HuH-7.5 (cell line): ENCODE measurements at regions not wholly inside any gene's neighbourhood (a gene's known extent, or its start where the extent isn't known, plus 50 kb on each side); places are given as distances from the start of the nearest gene placed in this dataset.

Experiments used
- DNase-seq: peaks from one replicate; pipeline ENCODE4 v3.0.0; 2011; ENCODE audit warnings: low spot score

DNA sequence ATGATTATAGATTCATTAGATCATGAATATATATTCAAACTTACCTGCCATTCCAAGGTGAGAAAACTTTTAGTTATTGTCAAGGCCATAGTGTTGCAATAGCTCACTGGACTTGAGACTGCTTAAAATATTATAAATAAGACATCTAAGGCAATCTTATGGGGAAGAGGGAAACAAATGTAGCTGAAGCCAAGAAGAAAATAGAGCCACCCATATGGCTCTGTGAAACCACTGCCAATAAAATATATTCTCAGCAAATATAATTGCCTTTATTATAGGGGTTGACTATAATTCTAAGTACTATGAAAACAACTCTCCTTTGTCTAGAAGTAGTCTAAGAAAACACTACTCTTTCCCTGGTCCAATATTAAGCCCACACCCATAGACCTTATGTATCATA is 938.5 kb downstream of the FSTL5 start:
- no peak for DNase-seq

- no peak for DNase-seq
Measured at GRCh38 chr4:161222889-161223288, 940.9 kb downstream of the FSTL5 start.

DNA sequence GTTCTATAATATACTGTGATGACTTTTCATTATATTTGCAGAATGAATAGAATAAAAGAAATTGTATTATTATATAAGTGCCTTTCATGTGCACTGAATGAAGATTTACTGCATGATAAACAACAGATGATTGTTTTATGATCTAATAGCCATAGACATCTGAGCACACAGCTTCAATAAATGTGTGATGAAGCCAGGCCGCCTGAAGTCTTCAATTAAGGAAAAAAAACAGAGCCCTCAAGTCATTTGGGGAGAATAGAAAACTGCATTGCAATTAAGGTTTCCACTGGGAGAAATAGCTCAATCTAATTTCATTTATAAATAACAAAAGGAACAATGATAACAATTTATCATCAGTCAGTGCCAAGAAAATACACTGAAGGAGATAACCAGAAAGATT is 955.2 kb downstream of the FSTL5 start:
- DNase-seq, result no peak

DNA sequence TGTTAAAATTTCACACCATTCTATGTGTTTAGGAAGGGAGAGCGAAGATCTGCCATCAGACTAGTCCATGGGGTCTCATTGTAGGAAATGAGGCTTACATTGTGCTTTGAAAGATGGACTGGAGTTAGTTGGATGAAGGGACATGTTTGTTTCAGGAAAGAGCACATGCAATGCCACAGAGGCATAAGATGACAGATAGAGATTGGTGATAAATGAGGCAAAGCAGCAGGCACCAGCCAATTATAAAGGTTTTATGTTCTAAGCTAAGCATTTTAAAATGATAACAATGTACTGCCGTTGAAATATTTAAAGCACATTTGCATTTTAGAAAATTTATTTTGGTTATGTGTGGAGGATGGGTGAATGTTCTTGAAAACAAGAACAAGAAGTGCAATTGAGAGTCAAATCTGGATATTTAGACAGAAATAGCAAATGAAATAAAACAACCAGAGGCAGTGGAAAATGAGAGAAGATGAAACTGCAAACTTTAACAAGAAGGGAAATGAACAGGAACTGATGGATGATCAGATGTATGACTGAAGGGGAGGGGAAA is 957.2 kb downstream of the FSTL5 start:
- no peak for DNase-seq

DNA sequence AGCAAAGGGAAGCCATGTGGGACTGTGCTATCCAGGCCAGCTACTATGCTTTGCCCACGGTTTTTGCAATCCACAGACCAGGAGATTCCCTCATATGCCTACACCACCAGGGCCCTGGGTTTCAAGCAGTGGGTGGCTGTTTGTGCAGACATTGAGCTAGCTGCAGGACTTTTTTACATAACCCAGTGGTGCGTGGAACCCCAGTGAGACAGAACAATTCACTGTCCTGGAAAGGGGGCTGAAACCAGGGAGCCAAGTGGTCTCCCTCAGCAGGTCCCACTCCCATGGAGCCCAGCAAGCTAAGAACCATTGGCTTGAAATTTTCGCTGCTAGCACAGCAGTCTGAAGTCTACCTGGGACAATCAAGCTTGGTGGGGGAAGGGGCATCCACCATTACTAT is 959.9 kb downstream of the FSTL5 start:
- DNase-seq, result no peak

GRCh38 chr4:161197912-161198311 is 965.9 kb downstream of the FSTL5 start:
- no peak for DNase-seq

- DNase-seq, result no peak
Measured at GRCh38 chr4:161197474-161197873, 966.3 kb downstream of the FSTL5 start.

DNA sequence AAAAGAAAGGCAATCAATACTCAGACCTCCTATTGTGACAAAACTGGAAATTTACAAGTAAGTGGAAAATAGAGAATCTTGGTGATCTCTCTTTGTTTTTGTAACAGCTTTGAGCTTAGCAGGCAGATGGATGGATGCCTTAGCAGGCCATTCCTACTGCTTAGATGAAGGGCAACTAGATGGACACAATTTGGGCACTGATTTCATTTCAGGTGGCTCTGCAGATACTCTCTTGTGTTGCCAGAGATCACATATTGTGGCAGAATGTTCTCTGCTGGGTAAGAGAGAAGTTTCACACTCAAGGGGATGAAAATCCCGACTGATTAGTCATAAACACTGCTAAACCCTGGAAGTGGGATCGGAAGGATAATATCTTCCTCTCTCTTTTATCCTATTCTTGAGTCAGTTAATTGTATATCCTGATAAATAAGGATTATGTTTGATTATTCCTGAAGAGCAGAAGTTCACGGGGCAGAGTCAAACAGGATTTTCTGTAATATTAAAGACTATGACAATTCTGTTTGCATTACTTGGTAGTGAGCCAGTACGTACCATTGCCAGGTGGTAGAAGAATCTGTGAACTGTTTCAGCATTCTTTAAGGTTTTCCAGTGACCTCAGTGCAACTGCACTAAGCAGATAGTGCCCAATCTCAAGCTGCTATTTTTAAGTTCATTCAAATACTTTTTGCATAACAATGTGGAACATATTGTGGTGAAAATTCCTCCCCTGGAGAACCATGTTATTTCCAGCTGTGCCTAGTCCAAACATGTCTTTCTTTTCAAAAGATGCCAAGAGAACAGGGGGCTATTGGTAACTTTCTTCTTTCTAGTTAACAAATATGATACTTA is 974.3 kb downstream of the FSTL5 start:
- no peak for DNase-seq

DNA sequence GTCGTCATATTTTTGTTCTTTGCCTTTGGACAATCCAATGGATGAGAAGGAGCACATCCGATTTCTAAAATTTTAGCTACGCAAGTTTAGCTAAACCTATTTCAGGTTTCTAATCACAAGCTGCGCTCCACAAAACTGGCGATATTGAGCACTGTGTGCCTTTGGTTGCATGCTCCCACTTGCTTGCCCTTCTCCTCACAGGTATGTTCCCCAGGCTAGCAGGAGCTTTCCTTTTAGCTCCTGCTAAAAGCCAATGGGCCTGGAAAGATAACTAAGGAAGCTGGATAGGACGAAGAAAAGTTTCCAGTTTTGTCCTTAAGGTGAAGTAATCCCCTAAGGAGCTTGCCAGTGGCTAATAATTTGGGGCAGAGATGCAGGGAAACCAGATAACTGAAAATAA is 975.2 kb downstream of the FSTL5 start:
- no peak for DNase-seq

DNA sequence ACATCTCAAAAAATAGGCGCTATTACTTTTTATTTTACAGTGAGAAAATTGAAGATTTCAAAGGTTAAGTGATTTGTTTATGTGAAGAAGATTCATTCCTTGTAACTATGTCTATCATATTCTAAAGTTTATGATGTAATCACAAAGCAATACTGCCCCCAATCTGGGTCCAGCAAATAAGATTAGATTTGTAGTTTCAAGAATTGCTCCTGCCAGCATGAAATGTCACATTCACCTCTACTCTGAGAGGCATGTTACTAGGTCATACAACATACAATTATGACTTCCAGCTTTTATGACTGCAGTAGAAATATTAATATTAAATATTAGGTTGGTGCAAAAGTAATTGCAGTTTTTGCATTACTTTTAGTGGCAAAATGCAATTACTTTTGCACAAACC is 976.2 kb downstream of the FSTL5 start:
- DNase-seq, result no peak

DNA sequence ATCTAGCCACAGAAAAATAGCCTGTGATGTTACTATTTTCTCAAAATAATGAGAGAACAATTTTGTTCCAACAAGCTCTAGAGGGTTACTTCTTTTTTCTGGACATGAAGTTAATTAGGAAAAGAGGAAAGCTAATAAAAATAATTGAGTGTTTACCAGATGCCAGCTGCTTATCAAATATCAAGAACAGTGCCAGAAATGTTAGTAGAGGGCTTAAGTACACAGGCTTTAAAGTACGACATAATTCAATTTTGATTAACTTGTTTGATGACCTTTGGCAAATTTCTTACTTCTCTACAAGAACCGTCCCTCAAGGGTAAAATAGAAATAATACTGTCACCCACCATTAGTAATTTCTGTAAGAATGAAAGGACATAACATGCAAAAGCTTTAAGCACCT is 977.0 kb downstream of the FSTL5 start:
- no peak for DNase-seq

- DNase-seq, result no peak
Measured at GRCh38 chr4:161186012-161186411, 977.8 kb downstream of the FSTL5 start.

DNA sequence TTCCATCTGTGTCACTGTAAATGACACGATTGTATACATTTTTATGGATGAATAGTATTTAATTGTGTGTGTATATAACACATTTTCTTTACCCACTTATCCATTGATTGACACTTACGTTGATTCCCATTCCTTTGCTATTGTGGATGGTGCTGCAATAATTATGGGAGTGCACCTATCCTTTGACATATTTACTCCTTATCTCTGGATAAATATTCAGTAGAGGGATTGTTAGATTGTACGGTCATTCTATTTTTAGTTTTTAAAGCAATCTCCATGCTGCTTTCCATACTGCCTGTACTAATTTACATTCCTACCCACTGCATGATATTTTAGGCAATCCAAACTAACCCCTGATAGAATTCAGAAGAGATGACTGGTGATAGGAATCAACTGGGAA is 980.1 kb downstream of the FSTL5 start:
- no peak for DNase-seq

GRCh38 chr4:161182913-161183312 is 980.9 kb downstream of the FSTL5 start:
- DNase-seq, result no peak

- DNase-seq, result no peak
Measured at GRCh38 chr4:161178310-161178709, 985.5 kb downstream of the FSTL5 start.

DNA sequence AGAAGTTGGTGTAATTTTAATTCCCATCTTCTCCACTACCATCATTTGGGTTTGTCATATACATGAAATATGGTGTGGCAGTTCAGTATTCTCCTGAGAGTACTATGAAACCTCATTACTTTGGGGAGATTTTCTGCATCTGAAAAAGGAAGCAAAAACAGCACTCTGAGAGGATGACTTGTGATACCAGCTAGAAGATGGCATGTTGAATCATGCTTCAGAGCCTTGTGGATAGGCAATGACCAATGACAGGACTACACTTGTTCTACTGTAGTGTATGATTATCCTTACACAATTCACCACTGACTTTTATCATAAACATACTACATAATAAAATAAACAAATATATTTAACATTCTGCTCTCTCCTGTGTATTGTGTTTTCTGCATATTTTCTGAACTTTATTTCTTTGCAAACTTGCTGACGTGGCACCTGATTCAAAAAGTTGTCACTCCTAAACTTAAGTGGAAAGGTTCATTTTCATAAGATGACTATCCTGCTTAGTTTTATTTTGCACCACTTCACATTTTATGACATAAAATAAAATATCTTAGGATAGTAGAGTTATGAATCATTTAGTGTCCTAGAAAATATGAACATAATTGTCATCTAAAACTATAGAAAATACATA is 991.3 kb downstream of the FSTL5 start:
- DNase-seq, result no peak

DNA sequence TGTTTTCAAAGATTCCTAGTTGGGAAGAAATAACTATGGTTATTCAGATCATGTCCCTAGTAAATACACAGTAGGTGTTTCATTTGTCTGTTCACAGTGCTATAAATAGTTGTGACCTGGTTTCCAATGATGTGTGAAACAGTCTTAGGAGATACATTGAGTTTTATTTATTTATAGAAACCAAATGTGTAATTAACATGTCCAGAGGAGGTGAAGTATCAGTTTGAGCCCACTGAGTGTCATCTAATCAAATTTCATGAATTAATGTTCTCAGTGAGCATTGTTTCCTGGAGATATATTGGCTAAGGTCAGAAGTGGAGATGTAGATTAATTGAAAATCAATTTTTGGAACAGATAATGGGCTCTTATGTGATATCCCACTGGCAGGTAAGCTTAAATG is 996.3 kb downstream of the FSTL5 start:
- DNase-seq, result no peak

- no peak for DNase-seq
Measured at GRCh38 chr4:161160718-161161117, 1003.1 kb downstream of the FSTL5 start.

DNA sequence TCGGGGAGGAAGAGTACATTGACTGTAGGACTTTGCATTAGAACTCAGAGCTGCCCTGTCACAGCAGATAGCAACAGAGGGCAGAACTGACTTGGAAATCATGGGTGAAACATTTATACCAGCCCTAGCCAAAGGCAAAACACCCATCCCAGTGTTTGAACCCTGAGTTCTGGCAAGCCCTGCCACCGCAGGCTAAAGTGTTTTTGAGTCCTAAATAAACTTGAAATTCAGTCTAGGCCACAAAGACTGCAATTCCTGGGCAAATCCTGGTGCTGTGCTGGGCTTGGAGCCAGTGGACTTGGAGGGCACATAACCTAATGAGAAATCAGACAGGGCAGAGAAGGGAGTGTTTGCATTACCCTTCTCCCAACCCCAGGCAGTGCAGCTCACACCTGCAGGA is 1015.7 kb downstream of the FSTL5 start:
- no peak for DNase-seq

GRCh38 chr4:161143375-161143774 is 1020.4 kb downstream of the FSTL5 start:
- DNase-seq, result no peak

- DNase-seq, result no peak
Measured at GRCh38 chr4:161134795-161135194, 1029.0 kb downstream of the FSTL5 start.

DNA sequence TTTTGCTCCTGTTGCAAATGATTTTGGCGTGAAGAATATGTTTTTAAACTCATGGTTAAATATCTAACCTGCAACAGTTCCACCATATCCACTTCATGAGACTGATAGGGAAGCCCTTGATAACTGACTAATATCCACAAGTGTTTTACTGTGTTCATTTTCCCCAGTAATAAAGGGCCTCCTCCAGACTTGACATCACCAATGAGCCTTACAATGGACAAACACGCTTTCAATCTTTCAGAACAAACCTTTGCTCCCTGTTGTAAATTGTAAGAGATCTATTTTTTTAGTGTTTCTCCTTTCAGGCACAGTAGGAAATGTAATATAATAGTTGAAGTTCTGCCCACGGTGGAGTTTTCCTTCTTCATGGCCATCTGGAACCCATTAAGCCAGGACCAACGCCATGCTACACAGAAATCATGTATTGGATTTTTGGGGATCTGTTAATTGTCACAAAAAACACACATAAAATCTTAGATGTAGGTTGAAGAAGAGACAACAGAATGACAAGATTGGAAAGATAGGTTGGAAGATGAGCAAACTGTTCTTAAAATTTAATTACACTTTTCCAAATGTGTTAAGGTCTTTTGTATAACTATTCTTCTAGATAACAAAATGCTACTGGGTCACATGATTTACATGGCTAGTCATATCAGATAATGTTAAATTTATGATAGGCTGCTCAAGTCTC is 1030.1 kb downstream of the FSTL5 start:
- DNase-seq, result no peak
